Spleen (tissue), 11 donors: ENCODE measurements at regions not wholly inside any gene's neighbourhood (a gene's known extent, or its start where the extent isn't known, plus 50 kb on each side); places are given as distances from the start of the nearest gene placed in this dataset.
"Not testable (repeated sequence)": the region's sequence is repeated elsewhere in the genome, so short reads cannot be mapped to it uniquely, and the experiment has no call there.

ENCODE experiments used
- DNase-seq: peaks from one replicate; pipeline ENCODE4 v3.0.0-alpha.2; 2020
- H3K27ac ChIP-seq, 8 donors: fragments of 200-600 bp; sonication (generic) in 7 of 8; 1 replicate in 4 of 8; 2 replicates in 4 of 8; pipeline versions ENCODE4 v1.5.0 to v1.8.0; 2016 to 2021; ENCODE audit warnings: inconsistent platforms in 4 of 8, mild to moderate bottlenecking in 4 of 8, moderate library complexity in 1 of 8
- H3K27me3 ChIP-seq, 7 donors: fragments of 200-600 bp; sonication (generic) in 6 of 7; replicated peaks in 1 of 7; 1 replicate in 4 of 7; 2 replicates in 3 of 7; pipeline versions ENCODE4 v1.5.0 to v1.8.0; 2016 to 2021; ENCODE audit warnings: inconsistent platforms in 3 of 7, mild to moderate bottlenecking in 1 of 7
- H3K36me3 ChIP-seq, 6 donors: fragments of 200-600 bp; sonication (generic) in 5 of 6; 1 replicate in 4 of 6; 2 replicates in 2 of 6; pipeline versions ENCODE4 v1.5.0 to v1.8.0; 2016 to 2021; ENCODE audit warnings: inconsistent platforms in 2 of 6
- H3K4me1 ChIP-seq, 6 donors: fragments of 200-600 bp; sonication (generic) in 5 of 6; 1 replicate in 3 of 6; 2 replicates in 3 of 6; pipeline versions ENCODE4 v1.5.0 to v1.8.0; 2016 to 2021; ENCODE audit warnings: inconsistent platforms in 3 of 6
- H3K4me3 ChIP-seq, 8 donors: fragments of 200-600 bp; sonication (generic) in 7 of 8; 1 replicate in 4 of 8; 2 replicates in 4 of 8; pipeline versions ENCODE4 v1.5.0 to v1.8.0; 2016 to 2021; ENCODE audit warnings: inconsistent platforms in 4 of 8, mild to moderate bottlenecking in 4 of 8, moderate library complexity in 2 of 8
- H3K9me3 ChIP-seq, 8 donors: fragments of 200-600 bp; sonication (generic) in 7 of 8; 1 replicate in 4 of 8; 2 replicates in 4 of 8; pipeline versions ENCODE4 v1.5.0 to v1.8.0; 2016 to 2021; ENCODE audit warnings: inconsistent platforms in 4 of 8
- POLR2A ChIP-seq, 3 donors: fragments of 450-650 bp; IDR thresholded peaks; one replicate each; pipeline ENCODE4 v1.5.1; 2017; ENCODE audit warnings: antibody characterized with exemption in 3 of 3, mild to moderate bottlenecking in 1 of 3
- POLR2AphosphoS5 ChIP-seq, 3 donors: sonication (generic); formaldehyde crosslinking; IDR thresholded peaks; one replicate each; pipeline ENCODE4 v1.5.1; 2017; ENCODE audit warnings: antibody characterized with exemption in 3 of 3
- WGBS, 5 donors: extraction: QIAGEN DNeasy Blood & Tissue Kit in 3 of 5; methylation state at CpG; one replicate each; pipeline versions ENCODE4 v1.1.5 to v1.1.7; 2013 to 2018; 5-methylcytosine and 5-hydroxymethylcytosine counted together
- intact Hi-C: fragments of 100-400 bp; cut with DNase I; formaldehyde crosslinking; loops from one replicate; pipeline ENCODE4 v1.15.0; 2023; ENCODE audit warnings: low total_unique reads
- TF ChIP-seq, protein P1 (sequence below), 11 experiments: fragments of 200-600 bp in 7 of 11; fragments of 450-650 bp in 4 of 11; sonication (generic) in 4 of 11; IDR thresholded peaks in 8 of 11; conservative IDR thresholded peaks in 3 of 11; 1 replicate in 7 of 11; 2 replicates in 4 of 11; pipeline versions ENCODE4 v1.4.0 to v1.8.0; 2016 to 2021; ENCODE audit warnings: antibody characterized with exemption in 11 of 11, inconsistent platforms in 4 of 11, mild to moderate bottlenecking in 1 of 11
- donor health status: healthy with polysubstance abuse.
- donor health status: DM: no; HTN: no; CAD: no; lungs with moderate emphysema.
- donor health status: DM: no; HTN: no; CAD: no.
- donor health status: Bipolar disorder and iron deficiency.
- donor health status: healthy.
- donor health status: DM: no; HTN: no; CAD: no.
- donor health status: DM: yes; HTN: yes; CAD: no.

DNA sequence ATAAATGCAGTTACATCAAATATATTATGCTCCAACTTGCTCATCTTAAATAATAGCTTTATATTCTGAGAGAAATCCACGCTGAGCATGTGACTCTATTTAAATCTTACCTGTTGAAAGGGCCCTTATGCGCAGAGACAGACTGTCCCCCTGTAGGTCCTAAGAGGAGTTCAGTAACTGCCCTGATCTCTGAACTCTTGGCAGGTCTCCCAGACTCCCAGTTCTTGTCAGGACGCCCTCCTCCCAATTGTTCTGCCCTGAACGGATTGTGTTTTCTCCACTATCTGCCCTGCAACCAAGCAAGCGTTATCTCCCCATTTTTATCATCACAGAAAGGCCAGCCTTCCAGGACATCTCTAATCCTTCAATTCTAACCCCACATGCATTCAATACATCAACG is 954.6 kb downstream of the TSN start:
- no peaks in the 10 kb centered on the region for H3K36me3 ChIP-seq
- H3K4me3 ChIP-seq: no peak overlapping the region
- H3K27ac ChIP-seq: no peak overlapping the region
- TF ChIP-seq POLR2A (IDR thresholded peaks at IDR 0.05): no peak
- TF ChIP-seq, protein P1, sequence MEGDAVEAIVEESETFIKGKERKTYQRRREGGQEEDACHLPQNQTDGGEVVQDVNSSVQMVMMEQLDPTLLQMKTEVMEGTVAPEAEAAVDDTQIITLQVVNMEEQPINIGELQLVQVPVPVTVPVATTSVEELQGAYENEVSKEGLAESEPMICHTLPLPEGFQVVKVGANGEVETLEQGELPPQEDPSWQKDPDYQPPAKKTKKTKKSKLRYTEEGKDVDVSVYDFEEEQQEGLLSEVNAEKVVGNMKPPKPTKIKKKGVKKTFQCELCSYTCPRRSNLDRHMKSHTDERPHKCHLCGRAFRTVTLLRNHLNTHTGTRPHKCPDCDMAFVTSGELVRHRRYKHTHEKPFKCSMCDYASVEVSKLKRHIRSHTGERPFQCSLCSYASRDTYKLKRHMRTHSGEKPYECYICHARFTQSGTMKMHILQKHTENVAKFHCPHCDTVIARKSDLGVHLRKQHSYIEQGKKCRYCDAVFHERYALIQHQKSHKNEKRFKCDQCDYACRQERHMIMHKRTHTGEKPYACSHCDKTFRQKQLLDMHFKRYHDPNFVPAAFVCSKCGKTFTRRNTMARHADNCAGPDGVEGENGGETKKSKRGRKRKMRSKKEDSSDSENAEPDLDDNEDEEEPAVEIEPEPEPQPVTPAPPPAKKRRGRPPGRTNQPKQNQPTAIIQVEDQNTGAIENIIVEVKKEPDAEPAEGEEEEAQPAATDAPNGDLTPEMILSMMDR (IDR thresholded peaks at IDR 0.05 in 8 of 11, conservative IDR thresholded peaks at IDR 0.05 in 3 of 11): no peak
- TF ChIP-seq POLR2AphosphoS5 (IDR thresholded peaks at IDR 0.05): no peak
- no peaks in the 10 kb centered on the region for H3K27me3 ChIP-seq
- peaks cover 0 to 30% (median 13%) of the 10 kb centered on the region in 8 donors for H3K9me3 ChIP-seq
- WGBS, 5 donors: 74 to 90% (median 85%) methylated on average over 6 of the region's 6 CpGs
- DNase-seq: no peak
- H3K4me1 ChIP-seq: no peaks in the 10 kb centered on the region
- intact Hi-C loops: no loop called here

GRCh38 chr2:122713800-122714199 is 958.3 kb downstream of the TSN start:
- TF ChIP-seq POLR2AphosphoS5 (IDR thresholded peaks at IDR 0.05): no peak
- TF ChIP-seq POLR2A (IDR thresholded peaks at IDR 0.05): no peak
- TF ChIP-seq, protein P1 (IDR thresholded peaks at IDR 0.05 in 8 of 11, conservative IDR thresholded peaks at IDR 0.05 in 3 of 11): no peak
- Histone ChIP-seq H3K27ac (no peak overlapping the region), H3K4me1 (no peaks in the 10 kb centered on the region), H3K27me3 (no peaks in the 10 kb centered on the region), H3K9me3 (peaks cover 0 to 38% (median 15%) of the 10 kb centered on the region in 8 donors), H3K4me3 (no peak overlapping the region), H3K36me3 (no peaks in the 10 kb centered on the region)
- 62 to 75% (median 64%) methylated on average over 2 of the region's 2 CpGs for WGBS, 5 donors
- no peak for DNase-seq
- intact Hi-C loops: no loop called here

DNA sequence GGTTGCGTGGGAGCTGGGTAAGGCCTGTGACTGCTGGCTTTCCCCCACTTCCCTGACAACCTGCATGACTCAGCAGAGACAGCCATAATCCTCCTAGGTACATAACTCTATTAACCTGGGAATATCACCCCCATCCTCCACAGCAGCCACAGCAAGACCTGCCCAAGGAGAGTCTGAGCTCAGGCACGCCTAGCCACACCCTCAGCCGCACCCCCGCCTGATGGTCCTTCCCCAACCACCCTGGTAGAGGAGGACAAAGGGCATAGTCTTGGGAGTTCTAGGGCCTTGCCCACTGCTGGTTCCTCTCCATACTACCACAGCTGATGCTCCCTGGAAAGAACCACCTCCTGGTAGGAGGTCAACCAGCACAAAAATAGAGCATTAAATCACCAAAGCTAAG is 965.4 kb downstream of the TSN start:
- intact Hi-C loops: not testable (repeated sequence)

GRCh38 chr2:122734766-122735424 is 979.4 kb downstream of the TSN start:
- no peak for DNase-seq
- Histone ChIP-seq H3K4me3 (no peak overlapping the region), H3K9me3 (no peaks in the 10 kb centered on the region), H3K36me3 (no peaks in the 10 kb centered on the region), H3K4me1 (no peaks in the 10 kb centered on the region), H3K27ac (no peak overlapping the region), H3K27me3 (no peaks in the 10 kb centered on the region)
- TF ChIP-seq, protein P1 (IDR thresholded peaks at IDR 0.05 in 8 of 11, conservative IDR thresholded peaks at IDR 0.05 in 3 of 11): no peak
- no peak for TF ChIP-seq POLR2AphosphoS5 (IDR thresholded peaks at IDR 0.05)
- TF ChIP-seq POLR2A (IDR thresholded peaks at IDR 0.05): no peak
- WGBS, 5 donors: 66 to 80% (median 77%) methylated on average over 4 of the region's 4 CpGs
- intact Hi-C loops: no loop called here

More for the DNA sequence above, 965.4 kb downstream of the TSN start:
- H3K27ac ChIP-seq, DNase-seq, H3K4me1 ChIP-seq, H3K4me3 ChIP-seq, H3K27me3 ChIP-seq, H3K9me3 ChIP-seq, H3K36me3 ChIP-seq: not testable (repeated sequence)
- WGBS, 5 donors: 80 to 97% (median 95%) methylated on average over 1 to 4 of the region's 4 CpGs
